T-helper 2 cell treated with Interferon-gamma antibody and Interleukin-4, amounts not matched to agents 100 ng/mL and 5 ng/mL, for 36 hours (primary cell): ENCODE measurements at regions not wholly inside any gene's neighbourhood (a gene's known extent, or its start where the extent isn't known, plus 50 kb on each side); places are given as distances from the start of the nearest gene placed in this dataset.
"Not testable (repeated sequence)": the region's sequence is repeated elsewhere in the genome, so short reads cannot be mapped to it uniquely, and the experiment has no call there.

Experiments used
- intact Hi-C: fragments of 100-400 bp; cut with micrococcal nuclease; formaldehyde crosslinking; loops from one replicate; pipeline ENCODE4 v1.15.1; 2023

DNA sequence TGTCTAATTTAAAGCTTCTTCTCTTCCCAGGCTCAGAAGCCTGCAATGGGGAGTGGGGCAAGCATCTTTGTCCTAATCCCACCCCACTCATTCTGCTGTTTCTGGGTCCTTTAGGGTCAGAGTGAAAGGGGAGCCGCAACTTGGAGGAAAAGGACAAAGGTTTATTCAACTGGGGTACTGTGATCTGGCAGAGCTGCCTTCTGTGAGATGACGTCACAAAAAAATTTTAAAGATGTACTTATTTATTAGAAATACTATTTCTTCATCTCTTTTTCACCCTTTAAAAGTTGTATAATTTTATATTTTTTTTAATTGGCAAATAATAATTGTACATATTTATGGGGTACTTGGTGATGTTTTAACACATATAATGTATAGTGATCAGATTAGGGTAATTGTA, 302.6 kb downstream of the TDRD3 start:
- intact Hi-C loops = no loop called here

DNA sequence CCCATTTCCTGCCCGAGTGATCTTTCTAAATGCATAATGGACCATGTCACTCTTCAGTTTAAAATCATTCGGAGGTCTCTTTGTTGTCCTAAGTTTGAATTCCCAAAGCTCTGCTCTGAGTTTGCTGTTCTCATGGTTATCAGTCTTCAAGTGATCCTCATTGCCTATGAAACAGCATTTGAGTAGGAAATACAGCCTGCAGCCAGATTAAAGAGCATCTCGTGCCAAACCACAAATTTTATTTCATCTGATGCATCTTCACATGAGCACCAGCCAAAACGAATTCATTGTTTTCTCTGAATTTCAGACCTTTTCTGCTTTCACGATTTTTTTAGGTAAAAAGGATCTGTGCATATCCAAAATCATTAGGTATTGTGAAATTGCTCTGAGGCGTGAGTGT, 299.6 kb downstream of the TDRD3 start:
- intact Hi-C loops = no loop called here

DNA sequence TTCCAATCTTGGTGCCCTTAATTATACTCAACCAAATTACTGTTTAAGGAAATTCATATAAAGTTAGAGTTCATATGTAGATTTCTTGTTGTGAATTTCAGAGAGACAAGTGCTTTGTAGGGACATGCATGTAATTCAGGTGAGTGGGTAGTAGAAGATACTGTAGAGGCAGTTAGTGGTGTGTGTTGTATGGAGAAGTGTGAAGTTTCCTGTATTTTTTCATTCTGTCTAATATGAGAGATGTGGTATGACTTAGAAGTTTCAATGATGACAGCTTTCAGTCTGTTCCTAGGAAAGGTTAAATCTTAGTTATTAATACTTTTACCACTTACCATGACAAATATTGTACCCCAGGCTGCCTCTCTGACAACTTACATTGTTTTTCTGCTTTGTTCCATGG, 294.2 kb downstream of the TDRD3 start:
- intact Hi-C loops = no loop called here

- intact Hi-C loops = no loop called here
Observed at GRCh38 chr13:60690604-60691003, 293.6 kb downstream of the TDRD3 start.

- intact Hi-C loops = no loop called here
Observed at GRCh38 chr13:60689571-60689970, 292.6 kb downstream of the TDRD3 start.

GRCh38 chr13:60689076-60689475, 292.1 kb downstream of the TDRD3 start:
- intact Hi-C loops = no loop called here

DNA sequence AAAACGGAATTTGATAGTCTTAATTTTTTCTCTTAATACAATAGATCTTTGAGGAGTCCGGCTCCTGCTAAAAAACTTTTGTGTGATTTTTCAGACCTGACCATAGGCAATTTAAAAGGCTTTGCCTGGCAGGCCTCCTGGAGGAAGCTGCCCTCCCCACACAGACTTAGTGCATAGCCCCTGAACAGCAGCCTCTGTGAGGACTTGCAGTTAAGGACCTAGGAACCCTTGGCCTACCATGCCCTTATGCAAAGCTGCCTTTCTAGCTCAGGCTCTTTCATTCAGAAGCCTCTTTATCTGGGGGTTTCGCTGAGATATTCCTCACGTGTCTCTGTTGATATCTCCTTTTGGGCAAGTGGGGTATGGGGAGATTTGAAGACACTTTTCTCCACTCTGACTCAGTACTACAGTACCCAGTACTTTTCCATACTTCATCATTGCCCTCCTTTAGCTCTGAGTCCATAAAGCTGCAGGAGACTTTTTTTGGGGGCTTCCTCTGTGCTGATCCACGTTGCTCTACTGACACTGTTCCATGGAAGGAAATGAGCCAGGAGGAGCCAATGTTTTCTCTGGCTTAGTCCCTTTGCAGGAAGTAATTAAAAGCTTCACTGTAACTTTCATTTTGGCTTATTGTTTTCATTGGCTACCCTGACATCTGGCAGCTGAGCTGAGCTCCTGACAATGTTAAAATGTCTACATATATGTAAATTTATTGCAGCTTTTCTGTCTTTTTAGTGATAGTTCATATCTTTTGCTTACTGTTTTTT, 283.1 kb downstream of the TDRD3 start:
- intact Hi-C loops = no loop called here

GRCh38 chr13:60679131-60679530, 282.1 kb downstream of the TDRD3 start:
- intact Hi-C loops = no loop called here

DNA sequence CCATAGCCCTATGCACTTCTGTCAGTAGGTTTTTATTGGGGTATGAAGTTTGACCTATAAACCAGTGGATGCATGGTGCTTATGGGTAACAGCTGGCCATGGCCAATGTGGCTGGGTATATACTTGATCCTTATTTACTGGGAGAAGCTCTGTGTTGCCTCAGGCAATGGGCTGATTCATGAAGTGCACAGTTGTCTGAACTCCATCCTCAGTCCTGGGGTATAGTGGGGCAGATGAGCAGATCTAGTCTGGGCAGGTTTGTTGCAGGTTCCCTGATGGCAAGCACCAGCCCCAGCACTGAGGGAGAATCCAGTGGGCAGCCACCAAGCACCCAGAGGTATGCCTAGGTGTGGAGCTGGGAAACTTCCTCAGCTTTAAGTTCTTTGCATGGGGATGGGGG, 274.4 kb downstream of the TDRD3 start:
- intact Hi-C loops = no loop called here

DNA sequence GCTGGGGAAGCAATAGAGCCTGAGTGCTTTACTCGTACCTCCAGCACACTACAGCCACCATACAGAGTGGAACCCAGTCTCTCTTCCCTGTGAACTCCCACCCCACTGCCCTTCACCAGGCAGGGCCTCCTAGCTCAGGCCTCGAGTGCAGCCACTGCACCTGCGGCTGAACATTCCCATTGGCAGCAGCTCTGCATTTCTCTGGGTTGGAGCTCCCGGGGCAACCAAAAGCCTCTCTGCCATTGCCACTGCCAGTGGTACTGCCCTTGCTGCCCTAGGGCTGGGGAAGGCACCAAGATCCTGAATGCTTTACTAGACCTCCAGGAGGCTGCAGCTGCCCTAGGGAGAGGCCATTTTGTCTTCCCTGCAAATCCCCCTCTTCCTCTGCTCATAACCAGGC, 266.8 kb downstream of the TDRD3 start:
- intact Hi-C loops = no loop called here

DNA sequence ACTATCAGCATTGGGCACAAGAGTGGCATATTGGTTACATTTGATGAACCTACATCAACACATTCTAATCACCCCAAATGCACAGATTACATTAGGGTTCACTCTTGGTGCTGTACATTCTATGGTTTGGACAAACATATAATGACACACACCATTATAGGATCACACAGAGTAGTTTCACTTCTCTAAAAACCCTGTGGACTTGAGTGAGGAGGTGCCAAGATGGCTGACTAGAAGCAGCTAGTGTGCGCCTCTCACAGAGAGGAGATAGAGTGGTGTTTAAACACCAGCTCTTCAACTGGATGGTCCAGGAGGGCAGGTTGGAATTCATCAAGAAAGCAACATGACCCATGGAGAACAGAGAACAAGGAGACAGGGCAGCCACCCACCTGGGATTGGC, 265.6 kb downstream of the TDRD3 start:
- intact Hi-C loops = no loop called here

GRCh38 chr13:60661521-60661920, 264.5 kb downstream of the TDRD3 start:
- intact Hi-C loops = no loop called here

DNA sequence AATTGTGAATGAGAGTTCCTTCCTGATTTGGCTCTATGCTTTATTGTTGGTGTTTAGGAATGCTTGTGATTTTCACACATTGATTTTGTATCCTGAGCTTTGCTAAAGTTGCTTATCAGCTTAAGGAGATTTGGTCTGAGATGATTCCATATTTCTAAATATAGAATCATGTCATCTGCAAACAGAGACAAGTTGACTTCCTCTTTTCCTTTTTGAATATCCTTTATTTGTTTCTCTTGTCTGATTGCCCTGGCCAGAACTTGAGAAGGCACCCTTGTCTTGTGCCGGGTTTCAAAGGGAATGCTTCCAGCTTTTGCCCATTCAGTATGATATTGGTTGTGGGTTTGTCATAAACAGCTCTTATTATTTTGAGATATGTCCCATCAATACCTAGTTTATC, 260.6 kb downstream of the TDRD3 start:
- intact Hi-C loops = not testable (repeated sequence)

DNA sequence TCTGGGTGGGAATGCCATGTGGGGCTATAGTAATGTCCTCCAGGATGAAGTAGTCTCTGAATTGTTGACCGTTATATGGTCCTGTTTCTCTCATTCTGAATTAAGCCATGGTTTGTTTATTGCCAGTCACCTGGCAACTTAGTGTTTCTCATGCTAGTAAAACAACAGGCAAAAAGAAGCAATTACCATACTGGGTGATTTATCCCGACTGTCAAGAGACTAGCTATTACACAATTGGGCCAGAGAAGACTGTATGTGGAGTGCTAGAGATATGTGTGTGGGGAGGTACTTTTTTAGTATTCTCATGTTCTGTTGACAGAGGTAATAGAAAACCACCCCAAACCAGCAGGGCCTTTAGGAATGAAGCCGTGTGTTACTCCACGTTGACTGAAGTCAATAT, 258.2 kb downstream of the TDRD3 start:
- intact Hi-C loops = no loop called here

GRCh38 chr13:60654415-60654814, 257.4 kb downstream of the TDRD3 start:
- intact Hi-C loops = no loop called here

DNA sequence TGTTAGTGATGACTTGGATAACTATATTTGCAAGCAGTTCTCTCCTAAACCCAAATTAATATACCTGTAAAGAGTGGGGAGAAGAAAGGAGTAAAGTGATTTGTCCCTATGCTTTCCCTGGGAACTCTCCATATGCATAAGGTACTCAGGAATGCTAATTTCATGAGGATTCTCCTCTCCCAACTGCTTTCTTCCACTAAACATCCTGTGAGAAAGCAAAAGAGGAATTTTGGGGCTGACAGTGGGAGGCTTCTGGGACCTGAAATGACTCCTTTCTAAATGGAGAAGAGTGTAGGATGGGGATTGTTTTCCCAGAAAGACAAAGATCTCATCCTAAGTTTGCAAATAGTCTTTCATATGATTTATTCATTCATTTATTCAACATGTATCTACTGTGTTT, 250.5 kb downstream of the TDRD3 start:
- intact Hi-C loops = no loop called here

GRCh38 chr13:60646620-60647019, 249.6 kb downstream of the TDRD3 start:
- intact Hi-C loops = no loop called here

GRCh38 chr13:60645676-60646075, 248.7 kb downstream of the TDRD3 start:
- intact Hi-C loops = no loop called here

DNA sequence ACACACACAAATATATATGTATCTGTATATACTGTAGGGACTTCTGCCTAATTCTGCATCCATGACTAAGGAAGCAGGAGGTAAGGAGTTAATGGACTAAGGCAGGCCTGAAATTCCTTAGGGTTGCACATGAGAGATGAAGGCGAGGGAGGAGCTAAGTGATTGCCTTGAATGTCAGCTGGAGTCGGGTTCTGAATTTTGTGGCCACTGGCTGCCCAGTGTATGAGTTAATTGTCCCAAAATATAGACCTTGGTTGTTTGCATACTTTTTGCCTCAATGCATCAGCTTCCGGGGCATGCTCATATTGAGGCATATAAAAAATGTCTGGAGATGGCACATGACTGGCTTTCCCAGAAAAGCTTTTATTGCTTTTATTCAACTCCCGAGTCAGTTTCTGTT, 245.5 kb downstream of the TDRD3 start:
- intact Hi-C loops = no loop called here

DNA sequence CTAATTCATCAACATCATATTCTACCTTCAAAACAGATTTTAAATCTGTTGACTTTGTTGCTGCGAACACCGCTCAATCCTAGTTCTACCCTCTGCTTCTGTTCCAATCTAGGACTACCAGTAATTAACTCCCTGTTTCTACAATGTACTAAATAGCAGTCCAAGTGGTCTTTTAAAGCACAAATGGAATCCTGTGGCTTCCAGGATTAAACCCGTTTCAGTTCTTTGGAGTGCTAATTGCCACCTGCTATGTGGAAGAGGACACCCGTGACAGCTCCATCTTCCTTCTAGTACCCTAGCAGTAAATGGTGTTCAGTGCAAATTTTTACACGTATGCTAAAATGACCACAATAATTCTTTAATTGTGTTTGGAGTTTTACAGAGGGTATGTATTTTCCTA, 232.1 kb downstream of the TDRD3 start:
- intact Hi-C loops = no loop called here

- intact Hi-C loops = loop anchor here (2.0 kb wide), 1 partner anchor 784 kb away; no protein-coding TSS in a partner anchor
Observed at GRCh38 chr13:60627071-60627686, 230.2 kb downstream of the TDRD3 start.
